Esophagus squamous epithelium (tissue), 4 donors: ENCODE measurements at regions not wholly inside any gene's neighbourhood (a gene's known extent, or its start where the extent isn't known, plus 50 kb on each side); places are given as distances from the start of the nearest gene placed in this dataset.

Experiments
- CTCF ChIP-seq, 6 experiments: fragments of 450-650 bp in 4 of 6; fragments of 200-600 bp in 2 of 6; sonication (generic) in 2 of 6; IDR thresholded peaks; one replicate each; pipeline ENCODE4 v1.5.1; 2016 to 2019; ENCODE audit warnings: antibody characterized with exemption in 6 of 6, mild to moderate bottlenecking in 4 of 6, moderate library complexity in 4 of 6
- POLR2A ChIP-seq, 4 donors: fragments of 450-650 bp; IDR thresholded peaks; one replicate each; pipeline ENCODE4 v1.6.1; 2017; ENCODE audit warnings: antibody characterized with exemption in 4 of 4, mild to moderate bottlenecking in 4 of 4, moderate library complexity in 3 of 4

- no peak for TF ChIP-seq POLR2A (IDR thresholded peaks at IDR 0.05)
- no peak for TF ChIP-seq CTCF (IDR thresholded peaks at IDR 0.05)
Observed at GRCh38 chr10:100623521-100624230, 87.9 kb downstream of the HIF1AN start.
